GM21390 (cell line): ENCODE measurements at regions not wholly inside any gene's neighbourhood (a gene's known extent, or its start where the extent isn't known, plus 50 kb on each side); places are given as distances from the start of the nearest gene placed in this dataset.

Source experiments
- ATAC-seq: cut with Tn5 transposase; IDR thresholded peaks from one replicate; pipeline ENCODE4 v1.9.1; 2021; ENCODE audit not compliant: unreplicated experiment

- ATAC-seq: no peak
Measured at GRCh38 chr7:137172105-137172590, 171.4 kb downstream of the PTN start.

DNA sequence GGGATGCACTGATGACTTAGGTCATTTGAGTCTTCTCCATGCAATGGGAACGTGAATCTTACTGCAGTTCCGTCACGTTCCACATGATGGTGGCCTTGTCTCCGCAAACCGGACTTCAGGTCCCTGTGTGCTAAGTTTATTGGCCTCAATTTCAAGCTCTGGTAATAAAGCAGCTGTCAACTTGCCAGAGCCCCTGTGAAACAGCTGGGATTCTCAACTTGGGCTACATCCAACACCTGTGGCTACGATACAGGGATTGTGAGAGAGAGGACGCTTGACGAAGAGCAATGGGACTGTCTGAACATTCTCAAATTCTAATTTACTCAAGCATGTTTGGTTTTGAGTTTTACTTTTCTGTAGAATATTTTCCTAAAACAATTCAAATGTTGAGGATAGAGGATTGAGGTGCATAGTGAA is 174.2 kb downstream of the PTN start:
- no peak for ATAC-seq

DNA sequence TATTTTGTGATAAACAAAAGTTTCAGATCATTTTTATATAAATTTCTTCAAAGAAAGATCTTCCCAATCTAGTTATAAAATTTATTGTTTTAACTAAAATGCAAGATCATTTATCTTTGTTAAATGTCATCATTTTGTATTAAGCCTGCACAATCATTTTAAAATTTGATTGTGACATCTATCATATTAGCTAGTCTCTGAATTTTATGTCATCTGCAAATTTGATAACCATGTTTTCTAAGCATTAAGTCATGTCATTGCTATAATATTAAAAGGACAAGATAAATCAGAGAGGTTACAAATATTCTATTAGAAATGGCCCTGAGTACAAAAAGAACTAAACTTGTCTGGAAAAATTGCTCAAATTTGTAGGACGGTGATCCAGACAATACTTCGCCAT is 175.9 kb downstream of the PTN start:
- no peak for ATAC-seq

DNA sequence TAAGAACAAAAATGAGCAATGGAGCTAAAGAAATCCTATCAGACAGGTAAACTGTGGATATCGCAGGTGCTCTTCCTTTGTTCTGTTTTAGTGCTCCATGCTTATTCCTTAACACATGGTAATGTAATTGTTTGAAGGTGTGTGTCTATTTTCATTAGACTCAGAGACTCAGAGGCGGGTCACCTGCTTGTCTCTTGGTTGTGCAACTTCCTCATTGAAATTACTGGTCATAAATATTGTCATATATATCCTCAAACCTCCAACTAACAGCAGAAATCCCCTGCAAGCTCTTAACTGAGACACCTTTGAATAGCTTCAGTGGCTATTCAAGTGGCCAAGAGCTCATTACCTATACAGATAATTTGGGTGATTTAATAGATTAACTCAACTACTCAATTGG is 177.2 kb downstream of the PTN start:
- ATAC-seq: no peak

DNA sequence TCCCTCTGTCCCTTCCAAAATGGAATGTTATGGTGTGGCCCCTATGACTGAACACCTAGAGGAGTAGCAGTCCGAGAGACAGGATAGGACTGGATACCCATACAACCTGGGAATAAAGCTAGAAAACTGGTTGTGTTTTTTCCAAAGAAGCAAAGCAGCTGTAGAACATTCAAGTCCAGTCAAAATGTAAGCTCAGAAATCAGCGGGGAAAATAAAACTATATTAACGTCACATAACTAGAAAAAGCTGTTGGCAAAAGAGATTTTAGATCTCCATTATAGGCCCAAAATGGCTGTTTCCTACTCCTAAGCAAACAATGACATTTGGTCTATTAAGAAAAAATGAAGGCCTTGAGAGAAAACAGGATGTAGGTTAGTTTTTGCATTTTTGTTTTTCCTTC is 177.7 kb downstream of the PTN start:
- no peak for ATAC-seq

GRCh38 chr7:137165241-137165640 is 178.3 kb downstream of the PTN start:
- ATAC-seq: no peak

DNA sequence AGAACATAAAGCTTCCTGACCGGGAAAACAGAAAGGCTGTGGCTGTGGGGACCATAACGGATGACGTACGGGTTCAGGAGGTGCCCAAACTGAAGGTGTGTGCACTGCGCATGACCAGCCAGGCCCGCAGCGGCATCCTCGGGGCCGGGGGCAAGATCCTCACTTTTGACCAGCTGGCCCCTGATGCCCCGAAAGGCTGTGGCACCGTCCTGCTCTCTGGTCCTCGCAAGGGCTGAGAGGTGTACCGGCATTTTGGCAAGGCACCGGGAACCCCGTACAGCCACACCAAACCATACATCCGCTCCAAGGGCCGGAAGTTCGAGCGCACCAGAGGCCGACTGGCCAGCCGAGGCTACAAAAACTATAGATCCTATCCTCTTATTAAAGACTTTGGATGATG is 179.3 kb downstream of the PTN start:
- no peak for ATAC-seq

- ATAC-seq: no peak
Measured at GRCh38 chr7:137160236-137160635, 183.3 kb downstream of the PTN start.

DNA sequence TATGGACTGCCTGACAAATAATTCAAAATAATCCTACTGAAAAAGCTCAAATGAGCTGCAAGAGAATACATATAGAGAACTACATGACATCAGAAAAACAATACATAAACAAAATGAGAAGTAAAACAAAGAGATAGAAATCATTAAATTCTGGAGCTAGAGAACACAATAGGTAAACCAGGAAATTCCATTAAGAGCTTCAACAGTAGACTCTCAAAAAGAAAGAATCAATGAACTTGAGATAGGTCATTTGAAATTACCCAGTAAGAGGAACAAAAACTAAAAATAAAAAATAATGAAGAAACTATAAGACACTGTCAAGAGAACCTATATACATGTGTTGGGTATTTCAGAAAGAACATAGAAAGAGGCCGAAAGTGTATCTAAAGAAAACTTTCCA is 186.3 kb downstream of the PTN start:
- no peak for ATAC-seq

DNA sequence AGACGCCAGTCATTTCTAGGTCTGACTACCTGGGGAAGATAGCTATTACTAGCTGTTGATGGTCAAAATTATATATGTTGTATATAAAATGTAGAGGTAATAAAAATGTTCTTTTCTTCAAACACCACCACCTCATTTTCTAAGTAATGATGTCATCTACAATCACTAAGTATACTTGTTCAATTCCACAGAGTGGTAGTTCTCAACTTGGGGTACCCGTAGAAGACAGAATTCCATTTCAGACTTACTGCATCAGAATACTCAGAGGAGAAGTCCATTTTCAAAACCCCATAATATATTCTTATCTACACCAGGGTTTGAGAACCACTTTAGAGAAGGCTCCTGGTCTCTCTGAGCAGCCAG is 191.9 kb downstream of the PTN start:
- no peak for ATAC-seq

- no peak for ATAC-seq
Measured at GRCh38 chr7:137151041-137151689, 192.4 kb downstream of the PTN start.

- no peak for ATAC-seq
Measured at GRCh38 chr7:137147338-137147720, 196.2 kb downstream of the PTN start.

GRCh38 chr7:137146552-137147337 is 196.8 kb downstream of the PTN start:
- no peak for ATAC-seq

DNA sequence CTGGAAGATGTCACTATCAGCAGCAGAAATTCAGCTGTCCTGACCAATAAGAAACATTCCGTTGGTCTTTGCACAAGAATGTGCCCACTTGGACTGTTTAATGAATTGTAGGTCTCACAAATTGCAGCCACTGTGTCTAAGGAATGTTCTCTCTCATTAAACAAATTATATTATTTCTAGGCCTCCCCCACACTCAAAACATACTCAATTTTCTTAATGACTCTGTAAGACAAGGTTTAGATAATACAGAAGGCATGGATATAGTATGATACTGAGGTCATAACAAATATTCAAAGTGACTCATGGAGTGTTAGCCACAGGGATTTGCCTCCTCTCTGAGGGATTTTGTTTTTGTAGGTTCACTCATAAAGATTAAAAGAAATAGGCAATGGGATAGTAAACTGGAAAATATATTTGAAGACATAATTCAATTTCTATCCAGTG is 197.5 kb downstream of the PTN start:
- no peak for ATAC-seq

- ATAC-seq: no peak
Measured at GRCh38 chr7:137142376-137142775, 201.2 kb downstream of the PTN start.

- ATAC-seq: no peak
Measured at GRCh38 chr7:137135654-137136350, 207.7 kb downstream of the PTN start.

GRCh38 chr7:137130751-137131158 is 212.8 kb downstream of the PTN start:
- no peak for ATAC-seq

DNA sequence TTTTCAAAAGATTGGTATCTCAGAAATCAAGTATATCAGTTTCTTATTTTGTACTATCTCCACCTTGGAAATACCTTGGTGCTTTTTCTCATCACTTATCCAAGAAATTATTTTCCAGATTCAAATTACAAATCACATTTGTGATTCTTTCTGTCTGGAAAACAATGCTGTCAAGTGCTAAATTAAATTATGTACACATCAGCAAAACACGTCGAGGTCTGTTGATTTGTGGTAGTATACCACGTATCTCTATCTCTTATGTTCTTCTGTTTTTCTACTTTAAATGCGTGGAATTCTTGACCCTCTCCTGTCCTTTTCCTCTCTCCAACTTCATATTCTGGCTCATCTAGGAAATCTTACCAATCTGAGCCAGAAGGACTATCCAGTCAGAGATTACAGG is 214.5 kb downstream of the PTN start:
- no peak for ATAC-seq

GRCh38 chr7:137127806-137128205 is 215.7 kb downstream of the PTN start:
- ATAC-seq: no peak

- no peak for ATAC-seq
Measured at GRCh38 chr7:137127058-137127457, 216.5 kb downstream of the PTN start.

DNA sequence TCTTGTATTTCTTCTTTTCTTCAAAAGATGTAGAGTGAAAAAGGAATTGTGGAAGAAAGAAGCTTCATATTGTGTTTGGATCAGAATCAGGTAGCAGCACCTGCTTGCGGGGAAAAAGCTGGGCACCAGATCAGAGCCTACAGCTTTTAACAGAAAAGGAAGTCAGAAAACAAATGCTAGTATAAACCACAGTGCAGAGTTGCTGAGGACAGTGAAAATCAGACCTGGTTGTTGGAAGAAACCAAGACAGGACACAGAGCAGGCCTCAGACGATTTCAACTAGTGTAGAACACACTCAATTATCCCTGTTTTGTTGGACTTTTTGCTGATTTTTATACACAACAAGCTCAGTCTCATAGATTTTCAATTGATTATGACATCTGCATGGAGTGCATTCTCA is 221.4 kb downstream of the PTN start:
- ATAC-seq: no peak

GRCh38 chr7:137120690-137121089 is 222.8 kb downstream of the PTN start:
- ATAC-seq: peak; percentile 69
